ENCODE measurements at regions not wholly inside any gene's neighbourhood (a gene's known extent, or its start where the extent isn't known, plus 50 kb on each side); places are given as distances from the start of the nearest gene placed in this dataset.

- in situ Hi-C loops (cut with HindIII; ENCODE audit: low sequenced_read_pairs): loop anchor here (5.0 kb wide), 1 partner anchor 83 kb away; no protein-coding TSS in a partner anchor
These were observed 86.5 kb upstream of the FSTL4 start for GRCh38 chr5:133698646-133699526.

- in situ Hi-C loops (cut with HindIII; ENCODE audit: low sequenced_read_pairs): loop anchor here (5.0 kb wide), 1 partner anchor 84 kb away; no protein-coding TSS in a partner anchor
These were observed 85.9 kb upstream of the FSTL4 start for GRCh38 chr5:133698259-133698554.

- in situ Hi-C loops (cut with HindIII; ENCODE audit: low sequenced_read_pairs): loop anchor here (5.0 kb wide), 1 partner anchor 85 kb away; no protein-coding TSS in a partner anchor
These were observed 85.4 kb upstream of the FSTL4 start for GRCh38 chr5:133697536-133698258.

- in situ Hi-C loops (cut with HindIII; ENCODE audit: low sequenced_read_pairs): loop anchor here (5.0 kb wide), 1 partner anchor 85 kb away; no protein-coding TSS in a partner anchor
These were observed 84.6 kb upstream of the FSTL4 start for GRCh38 chr5:133696782-133697507.

GRCh38 chr5:133696006-133696584 is 83.8 kb upstream of the FSTL4 start:
- in situ Hi-C loops (cut with HindIII; ENCODE audit: low sequenced_read_pairs): loop anchor here (5.0 kb wide), 1 partner anchor 86 kb away; no protein-coding TSS in a partner anchor

- in situ Hi-C loops (cut with HindIII; ENCODE audit: low sequenced_read_pairs): no loop called here
These were observed 82.0 kb upstream of the FSTL4 start for GRCh38 chr5:133694181-133694831.

- in situ Hi-C loops (cut with HindIII; ENCODE audit: low sequenced_read_pairs): no loop called here
These were observed 79.1 kb upstream of the FSTL4 start for GRCh38 chr5:133691448-133691847.

GRCh38 chr5:133690746-133691145 is 78.4 kb upstream of the FSTL4 start:
- in situ Hi-C loops (cut with HindIII; ENCODE audit: low sequenced_read_pairs): no loop called here

GRCh38 chr5:133688391-133688790 is 76.0 kb upstream of the FSTL4 start:
- in situ Hi-C loops (cut with HindIII; ENCODE audit: low sequenced_read_pairs): no loop called here

- in situ Hi-C loops (cut with HindIII; ENCODE audit: low sequenced_read_pairs): no loop called here
These were observed 75.1 kb upstream of the FSTL4 start for GRCh38 chr5:133687212-133688061.

- in situ Hi-C loops (cut with HindIII; ENCODE audit: low sequenced_read_pairs): no loop called here
These were observed 74.2 kb upstream of the FSTL4 start for GRCh38 chr5:133686566-133686965.

- in situ Hi-C loops (cut with HindIII; ENCODE audit: low sequenced_read_pairs): no loop called here
These were observed 73.2 kb upstream of the FSTL4 start for GRCh38 chr5:133685402-133686018.

- in situ Hi-C loops (cut with HindIII; ENCODE audit: low sequenced_read_pairs): no loop called here
These were observed 71.6 kb upstream of the FSTL4 start for GRCh38 chr5:133683646-133684596.

GRCh38 chr5:133682451-133682850 is 70.1 kb upstream of the FSTL4 start:
- in situ Hi-C loops (cut with HindIII; ENCODE audit: low sequenced_read_pairs): no loop called here

- in situ Hi-C loops (cut with HindIII; ENCODE audit: low sequenced_read_pairs): no loop called here
These were observed 69.6 kb upstream of the FSTL4 start for GRCh38 chr5:133681896-133682295.

- in situ Hi-C loops (cut with HindIII; ENCODE audit: low sequenced_read_pairs): no loop called here
These were observed 68.7 kb upstream of the FSTL4 start for GRCh38 chr5:133680830-133681565.

- in situ Hi-C loops (cut with HindIII; ENCODE audit: low sequenced_read_pairs): no loop called here
These were observed 67.2 kb upstream of the FSTL4 start for GRCh38 chr5:133679534-133679933.

All from endothelial cell of hepatic sinusoid (primary cell).